ENCODE measurements at regions not wholly inside any gene's neighbourhood (a gene's known extent, or its start where the extent isn't known, plus 50 kb on each side); places are given as distances from the start of the nearest gene placed in this dataset.

GRCh38 chr12:98109266-98109665, 406.1 kb upstream of the TMPO start:
- TF ChIP-seq CTCF (IDR thresholded peaks at IDR 0.05; ENCODE audit: unreplicated experiment), result no peak
- no peaks in the 10 kb centered on the region for H3K4me1 Mint-ChIP-seq (ENCODE audit: low read depth, unreplicated experiment)
- BruUV-seq (replicated peaks), result no TSS peak
- no peak for DNase-seq
- no peak overlapping the region for H3K27ac Mint-ChIP-seq (ENCODE audit: unreplicated experiment)
- H3K9me3 Mint-ChIP-seq (ENCODE audit: low read depth, unreplicated experiment), result no peaks in the 10 kb centered on the region
- no peak overlapping the region for H3K4me3 Mint-ChIP-seq (ENCODE audit: low read depth, unreplicated experiment)
- CTCF ChIA-PET, result no interaction called here
- no peaks in the 10 kb centered on the region for H3K36me3 Mint-ChIP-seq (ENCODE audit: insufficient read depth, unreplicated experiment)
- peaks cover 10% of the 10 kb centered on the region for H3K27me3 Mint-ChIP-seq (ENCODE audit: unreplicated experiment)
- intact Hi-C loops (cut with micrococcal nuclease; ENCODE audit: unreplicated experiment), result no loop called here

GRCh38 chr12:98110536-98110935, 404.9 kb upstream of the TMPO start:
- TF ChIP-seq CTCF (IDR thresholded peaks at IDR 0.05; ENCODE audit: unreplicated experiment), result no peak
- CTCF ChIA-PET, result no interaction called here
- peaks cover 10% of the 10 kb centered on the region for H3K27me3 Mint-ChIP-seq (ENCODE audit: unreplicated experiment)
- H3K4me3 Mint-ChIP-seq (ENCODE audit: low read depth, unreplicated experiment), result no peak overlapping the region
- no peaks in the 10 kb centered on the region for H3K36me3 Mint-ChIP-seq (ENCODE audit: insufficient read depth, unreplicated experiment)
- BruUV-seq (replicated peaks), result no TSS peak
- H3K4me1 Mint-ChIP-seq (ENCODE audit: low read depth, unreplicated experiment), result no peaks in the 10 kb centered on the region
- H3K9me3 Mint-ChIP-seq (ENCODE audit: low read depth, unreplicated experiment), result no peaks in the 10 kb centered on the region
- no peak for DNase-seq
- intact Hi-C loops (cut with micrococcal nuclease; ENCODE audit: unreplicated experiment), result no loop called here
- no peak overlapping the region for H3K27ac Mint-ChIP-seq (ENCODE audit: unreplicated experiment)

- Mint-ChIP-seq H3K9me3 (ENCODE audit: low read depth, unreplicated experiment) (no peaks in the 10 kb centered on the region), H3K4me3 (ENCODE audit: low read depth, unreplicated experiment) (no peak overlapping the region), H3K4me1 (ENCODE audit: low read depth, unreplicated experiment) (no peaks in the 10 kb centered on the region), H3K36me3 (ENCODE audit: insufficient read depth, unreplicated experiment) (no peaks in the 10 kb centered on the region), H3K27ac (ENCODE audit: unreplicated experiment) (no peak overlapping the region), H3K27me3 (ENCODE audit: unreplicated experiment) (peaks cover 17% of the 10 kb centered on the region)
- CTCF ChIA-PET, result no interaction called here
- no peak for TF ChIP-seq CTCF (IDR thresholded peaks at IDR 0.05; ENCODE audit: unreplicated experiment)
- intact Hi-C loops (cut with micrococcal nuclease; ENCODE audit: unreplicated experiment), result no loop called here
- DNase-seq, result no peak
- BruUV-seq (replicated peaks), result no TSS peak
Observed at GRCh38 chr12:98113548-98113947, 401.8 kb upstream of the TMPO start.

GRCh38 chr12:98121963-98122362, 393.4 kb upstream of the TMPO start:
- Mint-ChIP-seq H3K4me3 (ENCODE audit: low read depth, unreplicated experiment) (no peak overlapping the region), H3K9me3 (ENCODE audit: low read depth, unreplicated experiment) (no peaks in the 10 kb centered on the region), H3K36me3 (ENCODE audit: insufficient read depth, unreplicated experiment) (no peaks in the 10 kb centered on the region), H3K4me1 (ENCODE audit: low read depth, unreplicated experiment) (peaks cover 7% of the 10 kb centered on the region), H3K27ac (ENCODE audit: unreplicated experiment) (no peak overlapping the region), H3K27me3 (ENCODE audit: unreplicated experiment) (peaks cover 18% of the 10 kb centered on the region)
- no peak for TF ChIP-seq CTCF (IDR thresholded peaks at IDR 0.05; ENCODE audit: unreplicated experiment)
- intact Hi-C loops (cut with micrococcal nuclease; ENCODE audit: unreplicated experiment), result no loop called here
- no TSS peak for BruUV-seq (replicated peaks)
- CTCF ChIA-PET, result no interaction called here
- DNase-seq, result no peak

- H3K4me3 Mint-ChIP-seq (ENCODE audit: low read depth, unreplicated experiment), result no peak overlapping the region
- H3K4me1 Mint-ChIP-seq (ENCODE audit: low read depth, unreplicated experiment), result peaks cover 17% of the 10 kb centered on the region
- no peaks in the 10 kb centered on the region for H3K36me3 Mint-ChIP-seq (ENCODE audit: insufficient read depth, unreplicated experiment)
- no peak overlapping the region for H3K27ac Mint-ChIP-seq (ENCODE audit: unreplicated experiment)
- TF ChIP-seq CTCF (IDR thresholded peaks at IDR 0.05; ENCODE audit: unreplicated experiment), result no peak
- intact Hi-C loops (cut with micrococcal nuclease; ENCODE audit: unreplicated experiment), result no loop called here
- peaks cover 7% of the 10 kb centered on the region for H3K27me3 Mint-ChIP-seq (ENCODE audit: unreplicated experiment)
- H3K9me3 Mint-ChIP-seq (ENCODE audit: low read depth, unreplicated experiment), result no peaks in the 10 kb centered on the region
- BruUV-seq (replicated peaks), result no TSS peak
- CTCF ChIA-PET, result no interaction called here
- no peak for DNase-seq
Observed at GRCh38 chr12:98123021-98123461, 392.3 kb upstream of the TMPO start.
